Gastrocnemius medialis (tissue), 4 donors: ENCODE measurements at regions not wholly inside any gene's neighbourhood (a gene's known extent, or its start where the extent isn't known, plus 50 kb on each side); places are given as distances from the start of the nearest gene placed in this dataset.

Source experiments
- CTCF ChIP-seq, 5 experiments: fragments of 450-650 bp in 3 of 5; fragments of 200-600 bp in 2 of 5; sonication (generic) in 2 of 5; IDR thresholded peaks in 4 of 5; conservative IDR thresholded peaks in 1 of 5; 1 replicate in 4 of 5; 2 replicates in 1 of 5; pipeline ENCODE4 v1.5.1; 2016 to 2019; ENCODE audit warnings: antibody characterized with exemption in 5 of 5, mild to moderate bottlenecking in 3 of 5, moderate library complexity in 3 of 5
- POLR2A ChIP-seq, 2 donors: fragments of 450-650 bp; IDR thresholded peaks; one replicate each; pipeline ENCODE4 v1.6.1; 2017; ENCODE audit warnings: antibody characterized with exemption in 2 of 2, mild to moderate bottlenecking in 2 of 2, moderate library complexity in 2 of 2

GRCh38 chr5:60023255-60023654, 129.7 kb upstream of the PDE4D start:
- TF ChIP-seq CTCF (IDR thresholded peaks at IDR 0.05 in 4 of 5, conservative IDR thresholded peaks at IDR 0.05 in 1 of 5) (no peak), POLR2A (IDR thresholded peaks at IDR 0.05) (no peak)
